Stimulated activated naive B cell treated with anti-CD40 and anti-IgM and Interleukin-4, amounts not matched to agents 10 μg/mL and 1 μg/mL and 100 μg/mL, for 72 hours (primary cell): ENCODE measurements at regions not wholly inside any gene's neighbourhood (a gene's known extent, or its start where the extent isn't known, plus 50 kb on each side); places are given as distances from the start of the nearest gene placed in this dataset.

Experiments
- ATAC-seq, 2 donors: fragments of 150-1000 bp; cut with Tn5 transposase; replicated peaks; 2 replicates each; pipeline ENCODE4 v1.10.0; 2021; ENCODE audit warnings: moderate library complexity in 1 of 2
- DNase-seq: peaks from one replicate; pipeline ENCODE4 v3.0.0; 2021
- H3K27ac Mint-ChIP-seq: one replicate; pipeline ENCODE4 v1.8.0; 2022; ENCODE audit warnings: mild to moderate bottlenecking, mixed read lengths
- H3K27me3 Mint-ChIP-seq, 2 donors: one replicate each; pipeline ENCODE4 v1.8.0; 2022; ENCODE audit warnings: mixed read lengths in 2 of 2
- H3K36me3 Mint-ChIP-seq, 2 donors: one replicate each; pipeline ENCODE4 v1.8.0; 2022; ENCODE audit warnings: mixed read lengths in 2 of 2, mild to moderate bottlenecking in 1 of 2
- H3K4me1 Mint-ChIP-seq, 2 donors: one replicate each; pipeline ENCODE4 v1.8.0; 2022; ENCODE audit warnings: mixed read lengths in 2 of 2, mild to moderate bottlenecking in 1 of 2
- H3K4me3 Mint-ChIP-seq, 2 donors: one replicate each; pipeline ENCODE4 v1.8.0; 2022; ENCODE audit warnings: mild to moderate bottlenecking in 2 of 2, mixed read lengths in 2 of 2, moderate library complexity in 1 of 2
- H3K9me3 Mint-ChIP-seq, 2 donors: one replicate each; pipeline ENCODE4 v1.8.0; 2022; ENCODE audit warnings: mixed read lengths in 2 of 2, mild to moderate bottlenecking in 1 of 2

GRCh38 chr11:42205518-42205917 lies 746.1 kb upstream of the LRRC4C start:
- ATAC-seq: no peak
- H3K9me3 Mint-ChIP-seq: peaks cover 12 to 14% of the 10 kb centered on the region in 2 donors
- no peak overlapping the region for H3K4me3 Mint-ChIP-seq
- no peaks in the 10 kb centered on the region for H3K36me3 Mint-ChIP-seq
- no peak for DNase-seq
- H3K27me3 Mint-ChIP-seq: no peaks in the 10 kb centered on the region
- no peaks in the 10 kb centered on the region for H3K4me1 Mint-ChIP-seq
- H3K27ac Mint-ChIP-seq: no peak overlapping the region

- no peaks in the 10 kb centered on the region for H3K4me1 Mint-ChIP-seq
- H3K36me3 Mint-ChIP-seq: no peaks in the 10 kb centered on the region
- ATAC-seq (peak in 1 of 2 donors; percentile 44), DNase-seq (no peak)
- peaks cover 8 to 13% of the 10 kb centered on the region in 2 donors for H3K9me3 Mint-ChIP-seq
- no peaks in the 10 kb centered on the region for H3K27me3 Mint-ChIP-seq
- no peak overlapping the region for H3K4me3 Mint-ChIP-seq
- H3K27ac Mint-ChIP-seq: no peak overlapping the region
Observed at GRCh38 chr11:42225664-42226063, 766.2 kb upstream of the LRRC4C start.

- no peaks in the 10 kb centered on the region for H3K27me3 Mint-ChIP-seq
Observed at GRCh38 chr11:42232673-42233072, 773.2 kb upstream of the LRRC4C start.

DNA sequence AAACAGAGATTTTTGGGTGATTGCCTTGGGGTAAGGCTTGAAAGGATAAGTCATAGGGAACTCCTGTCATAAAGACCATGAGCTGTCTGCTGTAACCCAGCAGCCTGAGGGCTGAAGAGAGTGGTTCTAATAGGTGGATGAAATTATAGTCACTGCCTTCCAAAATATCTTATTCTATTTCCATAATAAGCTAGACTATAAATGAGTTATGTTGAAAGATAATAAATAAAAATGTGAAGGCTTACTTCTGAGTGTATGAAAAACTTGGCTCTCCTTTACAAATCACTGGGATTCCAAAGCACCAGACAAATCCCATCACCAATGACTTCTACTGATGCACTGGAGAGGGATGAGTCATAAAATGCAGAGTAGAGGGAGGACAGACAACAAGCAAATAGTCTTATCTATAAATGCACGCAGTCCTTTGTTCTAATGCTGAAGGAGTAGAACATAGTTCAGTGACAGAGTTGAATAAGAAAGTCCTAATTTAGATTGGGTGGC lies 775.0 kb upstream of the LRRC4C start:
- Mint-ChIP-seq H3K4me1 (no peaks in the 10 kb centered on the region), H3K4me3 (no peak overlapping the region), H3K9me3 (peaks cover 0 to 4% of the 10 kb centered on the region in 2 donors), H3K27ac (no peak overlapping the region), H3K27me3 (no peaks in the 10 kb centered on the region), H3K36me3 (no peaks in the 10 kb centered on the region)
- ATAC-seq (no peak), DNase-seq (no peak)

More at GRCh38 chr11:42232673-42233072, 773.2 kb upstream of the LRRC4C start:
- peaks cover 0 to 4% of the 10 kb centered on the region in 2 donors for H3K9me3 Mint-ChIP-seq
- no peaks in the 10 kb centered on the region for H3K36me3 Mint-ChIP-seq
- no peak for ATAC-seq
- no peak overlapping the region for H3K27ac Mint-ChIP-seq
- H3K4me1 Mint-ChIP-seq: no peaks in the 10 kb centered on the region
- H3K4me3 Mint-ChIP-seq: no peak overlapping the region
- no peak for DNase-seq

DNA sequence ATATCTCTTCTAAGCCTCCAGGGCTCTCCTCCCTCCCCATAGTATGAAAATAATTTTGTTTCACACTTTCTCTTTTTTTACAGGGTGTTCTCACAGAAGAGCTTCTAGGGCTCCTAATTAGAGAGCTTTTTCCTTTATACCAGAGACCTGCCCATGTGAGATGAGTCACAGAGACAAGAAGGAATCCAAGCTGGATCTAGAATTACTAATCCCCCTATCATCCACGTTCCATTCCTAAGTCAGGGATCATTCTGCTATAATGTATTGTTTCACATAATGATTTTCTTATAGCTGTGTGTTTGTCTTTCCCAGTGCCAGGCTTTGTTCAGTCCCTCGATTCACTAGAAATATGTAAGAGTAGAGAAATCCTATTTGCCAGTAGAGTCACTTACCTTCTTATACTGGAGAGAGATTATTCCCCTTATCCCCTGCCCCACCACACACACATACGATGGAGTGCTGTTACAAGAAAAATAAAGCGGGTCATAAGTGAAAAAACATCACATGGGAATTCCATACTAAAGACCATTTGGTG lies 778.3 kb upstream of the LRRC4C start:
- DNase-seq: no peak
- Mint-ChIP-seq H3K27me3 (no peaks in the 10 kb centered on the region), H3K4me1 (no peaks in the 10 kb centered on the region), H3K4me3 (no peak overlapping the region), H3K36me3 (no peaks in the 10 kb centered on the region), H3K9me3 (peaks cover 0 to 6% of the 10 kb centered on the region in 2 donors), H3K27ac (no peak overlapping the region)
- no peak for ATAC-seq

DNA sequence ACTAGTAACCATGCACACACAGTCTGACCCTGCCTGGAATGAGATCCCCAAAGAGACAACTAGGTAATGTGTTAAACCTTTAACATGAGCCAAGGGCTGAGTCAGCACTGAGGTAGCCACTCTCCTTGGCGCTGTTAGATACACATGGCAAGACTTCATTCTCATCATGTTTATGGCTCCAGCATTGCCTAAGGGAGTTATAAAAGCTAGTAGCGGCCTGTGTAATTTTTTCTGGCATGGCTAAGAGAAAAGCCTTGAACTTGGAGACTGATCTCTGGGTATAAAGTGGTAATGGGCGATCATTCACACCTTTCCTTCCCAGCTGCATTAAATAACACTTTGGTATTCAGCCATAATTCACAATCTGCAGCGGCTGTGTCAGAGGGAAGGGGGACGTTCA lies 779.7 kb upstream of the LRRC4C start:
- no peaks in the 10 kb centered on the region for H3K27me3 Mint-ChIP-seq
- no peaks in the 10 kb centered on the region for H3K4me1 Mint-ChIP-seq
- H3K36me3 Mint-ChIP-seq: no peaks in the 10 kb centered on the region
- no peak for DNase-seq
- peaks cover 0 to 6% of the 10 kb centered on the region in 2 donors for H3K9me3 Mint-ChIP-seq
- ATAC-seq: no peak
- no peak overlapping the region for H3K27ac Mint-ChIP-seq
- no peak overlapping the region for H3K4me3 Mint-ChIP-seq

DNA sequence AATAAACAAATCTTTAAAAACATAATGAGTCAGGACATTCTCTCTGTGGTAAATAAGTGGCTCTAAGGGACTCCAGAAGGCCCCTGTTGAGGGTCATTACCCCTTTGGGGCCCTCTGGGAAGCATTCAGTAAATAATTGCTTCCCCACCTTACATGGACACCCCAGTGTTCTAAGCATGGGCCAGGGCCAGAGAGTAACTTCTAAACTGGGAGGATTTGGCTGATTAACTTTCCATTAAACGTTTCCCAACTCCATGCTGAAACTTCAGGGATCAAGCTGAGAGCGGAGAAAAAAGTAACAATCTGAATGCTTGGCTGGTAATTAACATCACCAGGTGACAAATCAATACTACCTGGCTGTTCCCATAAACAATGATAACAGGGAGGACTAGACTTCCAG lies 783.9 kb upstream of the LRRC4C start:
- Mint-ChIP-seq H3K27ac (no peak overlapping the region), H3K36me3 (no peaks in the 10 kb centered on the region), H3K9me3 (peaks cover 0 to 1% of the 10 kb centered on the region in 2 donors), H3K4me1 (no peaks in the 10 kb centered on the region), H3K4me3 (no peak overlapping the region), H3K27me3 (no peaks in the 10 kb centered on the region)
- DNase-seq (no peak), ATAC-seq (no peak)

DNA sequence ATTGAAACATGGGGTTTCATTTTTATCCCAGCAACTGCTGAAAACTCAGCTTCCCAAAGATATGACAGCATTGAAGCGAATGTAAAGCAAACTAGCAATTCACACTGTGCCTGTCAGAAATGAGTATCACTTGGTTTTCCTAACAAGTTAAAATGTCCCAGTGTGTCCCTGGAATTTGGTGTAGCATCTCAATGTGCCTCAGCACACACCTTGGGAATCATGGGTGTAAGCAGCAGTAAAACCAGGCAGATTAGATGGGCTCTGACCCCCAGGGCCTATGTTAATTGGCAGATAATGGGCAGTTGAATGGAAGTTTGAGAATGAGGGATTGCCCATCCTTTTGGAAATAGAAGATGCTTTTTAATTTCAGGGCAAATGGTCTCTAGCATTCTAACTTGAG lies 784.9 kb upstream of the LRRC4C start:
- Mint-ChIP-seq H3K4me1 (no peaks in the 10 kb centered on the region), H3K4me3 (no peak overlapping the region), H3K36me3 (no peaks in the 10 kb centered on the region), H3K27ac (no peak overlapping the region), H3K9me3 (peaks cover 0 to 3% of the 10 kb centered on the region in 2 donors), H3K27me3 (no peaks in the 10 kb centered on the region)
- no peak for ATAC-seq
- no peak for DNase-seq

GRCh38 chr11:42249401-42249800 lies 789.9 kb upstream of the LRRC4C start:
- H3K27ac Mint-ChIP-seq: no peak overlapping the region
- no peak for DNase-seq
- H3K9me3 Mint-ChIP-seq: peaks cover 0 to 1% of the 10 kb centered on the region in 2 donors
- peaks cover 0 to 1% of the 10 kb centered on the region in 2 donors for H3K4me1 Mint-ChIP-seq
- no peaks in the 10 kb centered on the region for H3K36me3 Mint-ChIP-seq
- no peaks in the 10 kb centered on the region for H3K27me3 Mint-ChIP-seq
- ATAC-seq: no peak
- H3K4me3 Mint-ChIP-seq: no peak overlapping the region

DNA sequence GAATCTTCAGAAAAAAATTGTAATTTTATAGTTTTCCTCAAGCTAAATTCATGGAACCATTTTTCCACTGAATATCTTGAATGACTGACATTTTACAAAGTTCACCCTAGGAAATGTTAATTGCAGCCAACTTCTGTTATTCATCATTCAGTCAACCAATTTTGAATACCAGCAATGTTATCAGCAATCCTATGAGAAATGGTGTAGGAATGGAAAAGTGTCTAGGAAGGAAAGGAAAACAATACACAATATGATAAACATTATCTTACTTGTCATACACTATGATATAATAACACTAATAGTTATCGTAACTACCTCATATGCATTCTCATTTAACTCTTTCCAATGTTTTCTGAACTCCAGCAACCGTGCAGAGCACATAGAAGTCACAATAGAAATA lies 790.5 kb upstream of the LRRC4C start:
- peaks cover 0 to 1% of the 10 kb centered on the region in 2 donors for H3K9me3 Mint-ChIP-seq
- no peaks in the 10 kb centered on the region for H3K36me3 Mint-ChIP-seq
- peaks cover 0 to 1% of the 10 kb centered on the region in 2 donors for H3K4me1 Mint-ChIP-seq
- ATAC-seq (no peak), DNase-seq (no peak)
- no peak overlapping the region for H3K4me3 Mint-ChIP-seq
- no peaks in the 10 kb centered on the region for H3K27me3 Mint-ChIP-seq
- no peak overlapping the region for H3K27ac Mint-ChIP-seq

DNA sequence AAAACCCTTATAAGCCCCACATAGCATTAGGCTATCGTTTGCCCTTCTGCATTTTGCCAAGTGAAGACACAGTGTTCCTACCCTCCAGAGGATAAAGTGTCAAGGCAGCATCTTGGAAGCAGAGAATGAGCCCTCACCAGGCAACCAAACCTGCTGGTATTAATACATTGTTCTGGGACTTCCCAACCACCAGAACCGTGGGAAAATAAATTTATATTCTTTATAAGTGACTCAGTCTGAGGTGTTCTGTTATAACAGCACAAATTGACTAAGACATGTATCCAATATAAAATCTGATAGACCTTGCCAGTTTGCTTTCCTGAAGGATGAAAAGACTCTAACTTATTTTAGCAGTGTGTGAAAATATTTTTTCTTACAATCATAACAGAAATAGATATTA lies 792.5 kb upstream of the LRRC4C start:
- H3K4me1 Mint-ChIP-seq: peaks cover 0 to 1% of the 10 kb centered on the region in 2 donors
- peaks cover 4% of the 10 kb centered on the region in 2 donors for H3K9me3 Mint-ChIP-seq
- ATAC-seq (no peak), DNase-seq (no peak)
- H3K27me3 Mint-ChIP-seq: no peaks in the 10 kb centered on the region
- H3K36me3 Mint-ChIP-seq: no peaks in the 10 kb centered on the region
- H3K27ac Mint-ChIP-seq: no peak overlapping the region
- no peak overlapping the region for H3K4me3 Mint-ChIP-seq

DNA sequence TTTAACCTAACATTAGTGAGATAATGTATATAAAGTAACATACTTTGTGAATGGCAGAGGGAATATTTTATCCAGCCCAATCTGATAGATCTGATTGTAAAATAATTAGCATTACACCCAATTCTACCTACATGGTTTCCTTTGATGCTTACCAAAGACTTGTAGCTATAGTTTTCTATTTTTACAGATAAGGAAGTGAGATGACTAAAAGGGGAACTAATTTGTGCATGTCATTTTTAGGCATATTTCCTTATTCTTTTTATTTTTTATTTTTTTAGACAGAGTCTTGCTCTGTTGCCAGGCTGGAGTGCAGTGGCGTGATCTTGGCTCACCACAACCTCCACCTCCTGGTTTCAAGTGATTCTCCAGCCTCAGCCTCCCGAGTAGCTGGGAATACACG lies 793.7 kb upstream of the LRRC4C start:
- ATAC-seq (no peak), DNase-seq (no peak)
- Mint-ChIP-seq H3K27ac (no peak overlapping the region), H3K4me3 (no peak overlapping the region), H3K27me3 (no peaks in the 10 kb centered on the region), H3K9me3 (peaks cover 4 to 6% of the 10 kb centered on the region in 2 donors), H3K36me3 (no peaks in the 10 kb centered on the region), H3K4me1 (peaks cover 0 to 1% of the 10 kb centered on the region in 2 donors)

DNA sequence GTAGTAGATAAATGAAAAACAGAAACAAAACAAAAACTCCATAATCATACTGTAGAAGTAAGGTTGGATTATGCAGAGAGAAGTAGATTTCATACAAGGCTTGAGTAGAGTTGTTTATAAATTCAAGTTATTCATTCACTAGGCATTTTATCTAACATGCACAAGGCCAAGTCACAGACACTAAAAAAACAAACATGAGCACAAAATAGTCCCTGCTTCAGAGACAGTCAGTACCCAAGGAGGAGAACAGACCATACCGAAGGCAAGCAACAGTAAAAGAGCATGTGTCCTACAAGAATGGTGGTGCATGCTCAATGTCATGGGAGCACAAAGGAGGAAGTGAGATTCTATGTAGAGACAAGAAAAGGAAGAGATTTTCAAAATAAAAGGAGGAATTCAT lies 796.5 kb upstream of the LRRC4C start:
- no peak overlapping the region for H3K27ac Mint-ChIP-seq
- DNase-seq (no peak), ATAC-seq (no peak)
- peaks cover 0 to 1% of the 10 kb centered on the region in 2 donors for H3K4me1 Mint-ChIP-seq
- H3K9me3 Mint-ChIP-seq: peaks cover 4 to 5% of the 10 kb centered on the region in 2 donors
- no peaks in the 10 kb centered on the region for H3K27me3 Mint-ChIP-seq
- no peaks in the 10 kb centered on the region for H3K36me3 Mint-ChIP-seq
- no peak overlapping the region for H3K4me3 Mint-ChIP-seq

DNA sequence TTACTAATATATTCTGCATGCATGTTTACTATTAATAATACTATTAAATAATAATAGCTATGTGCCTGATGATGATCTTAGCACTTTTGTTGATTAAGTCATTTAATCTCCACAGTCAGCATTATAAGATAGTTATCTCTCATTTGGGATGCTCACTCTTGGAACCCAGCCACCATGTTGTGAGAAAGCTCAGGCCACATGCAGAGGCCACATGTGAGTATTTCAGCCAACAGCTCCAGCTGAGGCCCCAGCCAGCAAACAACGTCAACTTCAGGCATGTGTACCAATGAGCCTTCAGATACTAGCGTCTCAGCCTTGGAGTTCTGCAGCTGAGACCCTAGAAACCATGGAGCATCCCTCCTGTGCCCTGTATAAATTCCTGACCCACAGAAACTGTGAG lies 798.1 kb upstream of the LRRC4C start:
- H3K9me3 Mint-ChIP-seq: peaks cover 4 to 5% of the 10 kb centered on the region in 2 donors
- DNase-seq (no peak), ATAC-seq (no peak)
- peaks cover 0 to 1% of the 10 kb centered on the region in 2 donors for H3K4me1 Mint-ChIP-seq
- no peaks in the 10 kb centered on the region for H3K27me3 Mint-ChIP-seq
- no peak overlapping the region for H3K27ac Mint-ChIP-seq
- H3K4me3 Mint-ChIP-seq: no peak overlapping the region
- H3K36me3 Mint-ChIP-seq: no peaks in the 10 kb centered on the region

GRCh38 chr11:42265072-42265471 lies 805.6 kb upstream of the LRRC4C start:
- no peak for DNase-seq
- no peak overlapping the region for H3K4me3 Mint-ChIP-seq
- H3K9me3 Mint-ChIP-seq: peaks cover 0 to 1% of the 10 kb centered on the region in 2 donors
- no peak for ATAC-seq
- H3K4me1 Mint-ChIP-seq: no peaks in the 10 kb centered on the region
- no peaks in the 10 kb centered on the region for H3K27me3 Mint-ChIP-seq
- no peaks in the 10 kb centered on the region for H3K36me3 Mint-ChIP-seq
- no peak overlapping the region for H3K27ac Mint-ChIP-seq

DNA sequence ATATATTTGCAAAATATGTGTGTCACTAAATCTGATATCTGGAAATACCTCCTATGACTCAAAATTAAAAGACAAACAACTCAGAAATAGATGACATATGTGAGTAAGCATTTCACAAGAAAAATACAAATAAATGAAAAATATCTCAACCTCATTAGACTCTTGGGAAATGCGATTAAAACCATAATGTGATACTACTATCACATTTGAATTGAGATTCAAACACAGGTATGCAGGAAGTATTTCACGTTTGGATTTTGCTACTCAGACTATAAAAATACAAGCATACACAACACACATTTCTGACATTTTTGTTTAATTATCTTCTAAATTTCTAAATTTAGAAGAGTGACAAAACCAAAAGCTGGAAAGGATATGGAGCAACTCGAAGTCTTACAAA lies 811.9 kb upstream of the LRRC4C start:
- no peak overlapping the region for H3K27ac Mint-ChIP-seq
- H3K36me3 Mint-ChIP-seq: peaks cover 0 to 4% of the 10 kb centered on the region in 2 donors
- H3K4me1 Mint-ChIP-seq: no peaks in the 10 kb centered on the region
- no peak overlapping the region for H3K4me3 Mint-ChIP-seq
- ATAC-seq (no peak), DNase-seq (no peak)
- no peaks in the 10 kb centered on the region for H3K27me3 Mint-ChIP-seq
- H3K9me3 Mint-ChIP-seq: peaks cover 13 to 14% of the 10 kb centered on the region in 2 donors
